Endothelial cell of umbilical vein (primary cell): ENCODE measurements at regions not wholly inside any gene's neighbourhood (a gene's known extent, or its start where the extent isn't known, plus 50 kb on each side); places are given as distances from the start of the nearest gene placed in this dataset.

Experiments
- BruUV-seq: library from RNA; stranded (reverse); fragments of 400-500 nt; replicated peaks from 2 replicates; lab custom pipeline; 2021; lab: Mats Ljungman, UMichigan
- CTCF ChIA-PET: fragments of 300-600, 350-600 bp; sonication (Branson Sonifier 250); formaldehyde crosslinking; loops from one replicate; lab custom pipeline; 2021; ENCODE audit warnings: antibody characterized with exemption, inconsistent platforms; lab: Charles Lee
- POLR2A ChIA-PET: fragments of 300-600, 350-600 bp; sonication (Branson Sonifier 250); formaldehyde crosslinking; loops from one replicate; lab custom pipeline; 2021; ENCODE audit warnings: antibody characterized with exemption, inconsistent platforms; lab: Charles Lee
- DNase-seq: peaks from one replicate; pipeline ENCODE4 v3.0.0-alpha.2; 2011; ENCODE audit warnings: low read depth, low spot score
- FAIRE-seq: peaks from 2 replicates; lab custom pipeline; 2011; peaks lifted over from hg19 to GRCh38; lab: Jason Lieb, UNC
- H2AFZ ChIP-seq: 2 replicates; pipeline ENCODE4 v1.6.0; 2012; ENCODE audit warnings: low read depth, low read length, control low read depth, inconsistent platforms
- H3K27ac ChIP-seq: 2 replicates; pipeline ENCODE4 v1.5.1; 2011; ENCODE audit warnings: low read depth, mild to moderate bottlenecking, control low read depth, low read length, moderate library complexity; ENCODE audit not compliant: insufficient read depth
- H3K27me3 ChIP-seq, 2 experiments: 2 replicates each; pipeline versions ENCODE4 v1.6.0 to v1.6.1; 2011; ENCODE audit warnings: low read length in 2 of 2, mixed read lengths in 1 of 2; ENCODE audit not compliant: control insufficient read depth in 2 of 2, insufficient read depth in 2 of 2
- H3K36me3 ChIP-seq, 2 experiments: 2 replicates in 1 of 2; 3 replicates in 1 of 2; pipeline ENCODE4 v1.5.1; 2011; ENCODE audit warnings: low read length in 2 of 2, mild to moderate bottlenecking in 1 of 2, moderate library complexity in 1 of 2; ENCODE audit not compliant: control insufficient read depth in 2 of 2, insufficient read depth in 2 of 2; ENCODE audit errors: extremely low read depth in 1 of 2
- H3K4me1 ChIP-seq: 3 replicates; pipeline ENCODE4 v1.5.1; 2011; ENCODE audit warnings: mild to moderate bottlenecking, low read length; ENCODE audit not compliant: control insufficient read depth, insufficient read depth; ENCODE audit errors: extremely low read depth
- H3K4me2 ChIP-seq: 2 replicates; pipeline ENCODE4 v1.6.1; 2011; ENCODE audit warnings: low read length, control low read depth, mixed read lengths; ENCODE audit not compliant: insufficient read depth
- H3K4me3 ChIP-seq, 3 experiments: fragments of 200-600 bp in 1 of 3; sonication (generic), shearing (Covaris generic) in 1 of 3; replicated peaks in 1 of 3; 2 replicates each; pipeline ENCODE4 v1.5.1; 2011 to 2016; ENCODE audit warnings: control low read depth in 3 of 3, low read length in 3 of 3, mild to moderate bottlenecking in 2 of 3, inconsistent platforms in 1 of 3, low read depth in 1 of 3, moderate library complexity in 1 of 3; ENCODE audit not compliant: insufficient read depth in 1 of 3
- H3K79me2 ChIP-seq: 2 replicates; pipeline ENCODE4 v1.6.0; 2012; ENCODE audit warnings: low read length, inconsistent platforms; ENCODE audit not compliant: control insufficient read depth, insufficient read depth
- H3K9ac ChIP-seq: replicated peaks from 2 replicates; pipeline ENCODE3; 2011; ENCODE audit warnings: low read length, control low read depth; ENCODE audit not compliant: insufficient read depth; ENCODE audit errors: extremely low read depth
- H3K9me1 ChIP-seq: replicated peaks from 3 replicates; pipeline ENCODE4 v1.6.0; 2011; ENCODE audit warnings: mild to moderate bottlenecking, low read length; ENCODE audit not compliant: control insufficient read depth, insufficient read depth; ENCODE audit errors: extremely low read depth
- H3K9me3 ChIP-seq: replicated peaks from 2 replicates; pipeline ENCODE4 v1.5.1; 2012; ENCODE audit warnings: low read length, inconsistent platforms; ENCODE audit not compliant: control insufficient read depth, insufficient read depth
- H4K20me1 ChIP-seq: replicated peaks from 2 replicates; pipeline ENCODE3; 2011; ENCODE audit warnings: mild to moderate bottlenecking, low read length; ENCODE audit not compliant: control insufficient read depth, insufficient read depth; ENCODE audit errors: extremely low read depth
- EZH2 ChIP-seq: IDR thresholded peaks from 2 replicates; pipeline ENCODE4 v1.6.1; 2012; ENCODE audit warnings: borderline replicate concordance, low read depth, mild to moderate bottlenecking, moderate library complexity, low read length, inconsistent platforms; ENCODE audit not compliant: severe bottlenecking
- FOS ChIP-seq: IDR thresholded peaks from 2 replicates; pipeline ENCODE4 v1.6.1; 2011; ENCODE audit warnings: mild to moderate bottlenecking, low read length, moderate library complexity, borderline replicate concordance; ENCODE audit not compliant: insufficient read depth
- GATA2 ChIP-seq: IDR thresholded peaks from 2 replicates; pipeline ENCODE4 v1.7.0; 2011; ENCODE audit warnings: low read depth, mild to moderate bottlenecking, moderate library complexity, mixed read lengths, low read length; ENCODE audit not compliant: insufficient read length, insufficient read depth
- JUN ChIP-seq: IDR thresholded peaks from 2 replicates; pipeline ENCODE4 v1.6.1; 2011; ENCODE audit warnings: borderline replicate concordance, low read depth; ENCODE audit not compliant: insufficient read length, insufficient read depth
- MYC ChIP-seq: IDR thresholded peaks from one replicate; pipeline ENCODE4 v1.6.1; 2011; ENCODE audit warnings: mild to moderate bottlenecking, low read depth, low read length
- POLR2A ChIP-seq: IDR thresholded peaks from 2 replicates; pipeline ENCODE4 v1.6.1; 2012; ENCODE audit warnings: low read depth, mild to moderate bottlenecking, control low read depth, low read length
- POLR2AphosphoS5 ChIP-seq: IDR thresholded peaks from 2 replicates; pipeline ENCODE4 v1.6.1; 2012; ENCODE audit warnings: low read depth, mild to moderate bottlenecking, control low read depth, low read length, moderate library complexity; ENCODE audit not compliant: insufficient read depth
- dilution Hi-C: fragments of 300-500 bp; cut with MboI; formaldehyde crosslinking; loops from one replicate; pipeline ENCODE4 v1.15.0; 2019; ENCODE audit warnings: low sequenced_read_pairs; ENCODE audit not compliant: extremely low pct_ligation_motif_present
- intact Hi-C: fragments of 100-400 bp; cut with micrococcal nuclease; formaldehyde crosslinking; loops from one replicate; pipeline ENCODE4 v1.10.0; 2022
- TF ChIP-seq, protein P1 (sequence below): IDR thresholded peaks from 2 replicates; pipeline ENCODE4 v1.6.1; 2011; ENCODE audit not compliant: insufficient read depth, insufficient read length
- TF ChIP-seq, protein P2 (sequence below), 2 donors: IDR thresholded peaks; 1 replicate in 1 of 2; 2 replicates in 1 of 2; pipeline ENCODE4 v1.5.1; 2011; ENCODE audit warnings: low read length in 2 of 2, mild to moderate bottlenecking in 2 of 2, moderate library complexity in 2 of 2, control low read depth in 1 of 2, inconsistent platforms in 1 of 2, low read depth in 1 of 2; ENCODE audit not compliant: insufficient read depth in 1 of 2; ENCODE audit errors: extremely low read depth in 1 of 2

DNA sequence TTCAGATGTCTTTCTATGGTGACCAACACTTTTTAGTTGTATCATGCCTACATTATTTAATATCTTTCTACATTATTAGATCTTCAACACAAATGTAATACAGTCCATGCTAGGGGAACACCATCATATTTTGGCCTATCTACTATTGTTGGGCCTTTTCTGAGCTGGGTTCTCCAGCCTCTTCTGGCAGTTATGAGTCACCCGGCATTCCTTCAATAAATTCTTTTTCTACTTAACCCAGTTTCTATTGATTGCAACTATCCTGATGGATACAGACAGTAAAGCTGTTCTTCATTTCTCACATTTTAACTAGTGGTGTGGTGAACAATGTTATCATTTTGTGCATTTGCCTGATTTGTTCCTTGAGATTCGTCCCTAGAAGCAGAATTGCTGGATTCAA, 529.3 kb downstream of the BNC2 start:
- Histone ChIP-seq H3K9ac (no peak overlapping the region), H3K4me1 (peaks cover 22% of the 10 kb centered on the region), H3K4me3 (no peak overlapping the region), H2AFZ (no peak overlapping the region), H3K36me3 (no peaks in the 10 kb centered on the region), H3K4me2 (no peak overlapping the region), H3K9me1 (no peaks in the 10 kb centered on the region), H4K20me1 (no peaks in the 10 kb centered on the region), H3K27ac (no peak overlapping the region), H3K9me3 (no peaks in the 10 kb centered on the region), H3K79me2 (no peaks in the 10 kb centered on the region), H3K27me3 (no peaks in the 10 kb centered on the region)
- no peak for DNase-seq
- dilution Hi-C loops: no loop called here
- ChIA-PET CTCF (interaction anchor here (0.5 kb wide), 1 partner anchor 151 kb away, joined by 4 read pairs; no protein-coding TSS in a partner anchor), POLR2A (no interaction called here)
- no TSS peak for BruUV-seq
- no peak for FAIRE-seq
- intact Hi-C loops: no loop called here
- TF ChIP-seq GATA2 (no peak), FOS (peak; percentile 53)

DNA sequence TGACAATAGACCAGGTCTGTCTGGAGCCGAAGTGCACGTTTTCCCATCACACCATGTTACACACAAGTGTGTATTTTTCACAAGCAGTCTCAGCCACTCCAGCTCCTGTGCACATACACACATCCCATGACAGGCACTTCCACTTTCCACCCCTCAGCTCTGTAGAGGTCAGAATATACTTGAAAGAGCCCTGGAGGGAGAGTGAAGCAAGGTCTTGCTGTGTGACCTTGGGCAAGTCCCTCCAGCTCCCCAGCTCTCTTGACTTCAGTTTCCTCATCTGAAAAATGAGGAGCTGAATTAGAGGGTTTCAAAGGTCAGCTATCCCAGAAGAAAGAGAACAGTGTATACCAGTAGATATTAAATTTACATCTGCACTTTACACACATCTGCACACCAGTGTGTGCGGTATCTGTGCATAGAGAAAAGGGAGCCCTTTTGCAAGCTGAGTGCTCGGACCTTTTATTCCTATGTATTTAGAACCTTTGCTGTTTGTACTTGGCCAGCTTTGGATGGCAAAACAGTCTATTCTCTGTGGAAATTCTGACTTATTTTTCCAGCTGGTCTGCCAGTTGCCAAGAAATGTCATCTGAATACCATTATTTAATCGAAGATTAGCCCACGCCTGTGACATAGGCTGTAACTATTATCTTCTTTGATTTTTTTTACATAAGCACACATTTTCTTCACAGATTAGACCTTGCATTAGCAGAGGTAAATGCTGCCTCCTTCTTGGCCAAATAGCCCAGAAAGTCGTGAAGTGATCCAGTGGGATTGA, 528.0 kb downstream of the BNC2 start:
- DNase-seq (no peak), FAIRE-seq (no peak)
- Histone ChIP-seq H2AFZ (no peak overlapping the region), H3K4me3 (no peak overlapping the region), H3K27me3 (no peaks in the 10 kb centered on the region), H3K27ac (no peak overlapping the region), H3K9ac (no peak overlapping the region), H3K4me1 (peaks cover 10% of the 10 kb centered on the region), H3K79me2 (no peaks in the 10 kb centered on the region), H3K4me2 (no peak overlapping the region), H3K36me3 (no peaks in the 10 kb centered on the region), H3K9me1 (no peaks in the 10 kb centered on the region), H4K20me1 (no peaks in the 10 kb centered on the region), H3K9me3 (no peaks in the 10 kb centered on the region)
- dilution Hi-C loops (no loop called here), intact Hi-C loops (no loop called here)
- CTCF ChIA-PET: interaction anchor here (0.8 to 0.9 kb wide), 2 partner anchors 9 to 12 kb away, joined by 3 read pairs; no protein-coding TSS in a partner anchor
- POLR2A ChIA-PET: no interaction called here
- BruUV-seq: no TSS peak
- TF ChIP-seq FOS: no peak
- TF ChIP-seq, protein P1, sequence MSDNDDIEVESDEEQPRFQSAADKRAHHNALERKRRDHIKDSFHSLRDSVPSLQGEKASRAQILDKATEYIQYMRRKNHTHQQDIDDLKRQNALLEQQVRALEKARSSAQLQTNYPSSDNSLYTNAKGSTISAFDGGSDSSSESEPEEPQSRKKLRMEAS: no peak
- no peak for TF ChIP-seq GATA2
- no peak for TF ChIP-seq POLR2AphosphoS5
- TF ChIP-seq, protein P2, sequence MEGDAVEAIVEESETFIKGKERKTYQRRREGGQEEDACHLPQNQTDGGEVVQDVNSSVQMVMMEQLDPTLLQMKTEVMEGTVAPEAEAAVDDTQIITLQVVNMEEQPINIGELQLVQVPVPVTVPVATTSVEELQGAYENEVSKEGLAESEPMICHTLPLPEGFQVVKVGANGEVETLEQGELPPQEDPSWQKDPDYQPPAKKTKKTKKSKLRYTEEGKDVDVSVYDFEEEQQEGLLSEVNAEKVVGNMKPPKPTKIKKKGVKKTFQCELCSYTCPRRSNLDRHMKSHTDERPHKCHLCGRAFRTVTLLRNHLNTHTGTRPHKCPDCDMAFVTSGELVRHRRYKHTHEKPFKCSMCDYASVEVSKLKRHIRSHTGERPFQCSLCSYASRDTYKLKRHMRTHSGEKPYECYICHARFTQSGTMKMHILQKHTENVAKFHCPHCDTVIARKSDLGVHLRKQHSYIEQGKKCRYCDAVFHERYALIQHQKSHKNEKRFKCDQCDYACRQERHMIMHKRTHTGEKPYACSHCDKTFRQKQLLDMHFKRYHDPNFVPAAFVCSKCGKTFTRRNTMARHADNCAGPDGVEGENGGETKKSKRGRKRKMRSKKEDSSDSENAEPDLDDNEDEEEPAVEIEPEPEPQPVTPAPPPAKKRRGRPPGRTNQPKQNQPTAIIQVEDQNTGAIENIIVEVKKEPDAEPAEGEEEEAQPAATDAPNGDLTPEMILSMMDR (IDR thresholded peaks at IDR 0.05; ENCODE audit: extremely low read depth in 1 of 2, insufficient read depth in 1 of 2, low read depth in 1 of 2, low read length in 2 of 2): no peak
- TF ChIP-seq MYC: no peak
- TF ChIP-seq JUN: no peak
- TF ChIP-seq POLR2A: no peak
- no peak for TF ChIP-seq EZH2
